NB4 (cell line): ENCODE measurements at regions not wholly inside any gene's neighbourhood (a gene's known extent, or its start where the extent isn't known, plus 50 kb on each side); places are given as distances from the start of the nearest gene placed in this dataset.

Source experiments
- DNase-seq: peaks from one replicate; pipeline ENCODE4 v3.0.0; 2010; ENCODE audit warnings: low read depth
- H3K4me3 ChIP-seq: one replicate; pipeline ENCODE4 v1.5.1; 2011; ENCODE audit warnings: mild to moderate bottlenecking, low read depth, low read length, moderate library complexity
- CTCF ChIP-seq: IDR thresholded peaks from one replicate; pipeline ENCODE4 v1.5.1; 2012; ENCODE audit warnings: low read depth, low read length
- MAX ChIP-seq: IDR thresholded peaks from 2 replicates; pipeline ENCODE4 v1.6.1; 2011; ENCODE audit warnings: low read depth, low read length
- MYC ChIP-seq: IDR thresholded peaks from 2 replicates; pipeline ENCODE4 v1.6.1; 2011; ENCODE audit warnings: low read depth, low read length
- POLR2A ChIP-seq: IDR thresholded peaks from 2 replicates; pipeline ENCODE4 v1.6.1; 2011; ENCODE audit warnings: mild to moderate bottlenecking; ENCODE audit not compliant: insufficient read length; ENCODE audit errors: extremely low read depth

- no peak overlapping the region for H3K4me3 ChIP-seq
- TF ChIP-seq MAX = no peak
- no peak for TF ChIP-seq CTCF
- TF ChIP-seq POLR2A = no peak
- TF ChIP-seq MYC = no peak
- no peak for DNase-seq
These were observed 142.8 kb downstream of the EDEM1 start for GRCh38 chr3:5330152-5330810.

- H3K4me3 ChIP-seq = no peak overlapping the region
- no peak for DNase-seq
- TF ChIP-seq CTCF (no peak), MAX (no peak)
These were observed 144.2 kb downstream of the EDEM1 start for GRCh38 chr3:5331567-5332269.

GRCh38 chr3:5332270-5332956 is 144.9 kb downstream of the EDEM1 start:
- H3K4me3 ChIP-seq = no peak overlapping the region
- DNase-seq = no peak
- TF ChIP-seq MYC (no peak), CTCF (no peak), MAX (no peak), POLR2A (no peak)

GRCh38 chr3:5339967-5340535 is 152.5 kb downstream of the EDEM1 start:
- no peak overlapping the region for H3K4me3 ChIP-seq
- no peak for TF ChIP-seq MYC
- no peak for DNase-seq

GRCh38 chr3:5341610-5342009 is 154.1 kb downstream of the EDEM1 start:
- no peak for DNase-seq

More at GRCh38 chr3:5341610-5342009, 154.1 kb downstream of the EDEM1 start:
- TF ChIP-seq CTCF (no peak), MAX (no peak), MYC (no peak), POLR2A (no peak)
- no peak overlapping the region for H3K4me3 ChIP-seq
